ENCODE measurements at regions not wholly inside any gene's neighbourhood (a gene's known extent, or its start where the extent isn't known, plus 50 kb on each side); places are given as distances from the start of the nearest gene placed in this dataset.

GRCh38 chr5:162699361-162699760 lies 631.8 kb downstream of the GABRG2 start:
- no peaks in the 10 kb centered on the region for H3K27me3 ChIP-seq (replicated peaks; ENCODE audit: control insufficient read depth, insufficient read depth, low read length)
- peaks cover 25% of the 10 kb centered on the region for H3K9me3 Mint-ChIP-seq (ENCODE audit: unreplicated experiment)
- H3K4me1 Mint-ChIP-seq (ENCODE audit: low read depth, unreplicated experiment): no peaks in the 10 kb centered on the region
- no peaks in the 10 kb centered on the region for H3K9me3 ChIP-seq
- no peaks in the 10 kb centered on the region for H3K27me3 Mint-ChIP-seq (ENCODE audit: insufficient read depth, unreplicated experiment)
- TF ChIP-seq CTCF (IDR thresholded peaks at IDR 0.05; ENCODE audit: insufficient read depth in 1 of 2, low read depth in 1 of 2, low read length in 1 of 2, severe bottlenecking in 1 of 2, unreplicated experiment in 1 of 2): no peak
- no peak overlapping the region for H3K4me3 ChIP-seq (ENCODE audit: low read depth, low read length)
- no peak for DNase-seq
- H3K4me3 Mint-ChIP-seq (ENCODE audit: unreplicated experiment): no peak overlapping the region
- no peaks in the 10 kb centered on the region for H3K36me3 Mint-ChIP-seq (ENCODE audit: insufficient read depth, unreplicated experiment)
- ChIA-PET CTCF (no interaction called here), POLR2A (no interaction called here)
- H3K27ac Mint-ChIP-seq (ENCODE audit: unreplicated experiment): no peak overlapping the region
- intact Hi-C loops (cut with micrococcal nuclease; ENCODE audit: unreplicated experiment): no loop called here
- no peaks in the 10 kb centered on the region for H3K36me3 ChIP-seq (ENCODE audit: control insufficient read depth, insufficient read depth, low read length)
- BruUV-seq (replicated peaks): no TSS peak
- H3K4me1 ChIP-seq: no peaks in the 10 kb centered on the region

- Histone ChIP-seq H3K4me3 (ENCODE audit: low read depth, low read length) (no peak overlapping the region), H3K4me1 (no peaks in the 10 kb centered on the region), H3K27me3 (replicated peaks; ENCODE audit: control insufficient read depth, insufficient read depth, low read length) (no peaks in the 10 kb centered on the region), H3K9me3 (no peaks in the 10 kb centered on the region), H3K36me3 (ENCODE audit: control insufficient read depth, insufficient read depth, low read length) (no peaks in the 10 kb centered on the region)
- Mint-ChIP-seq H3K4me3 (ENCODE audit: unreplicated experiment) (no peak overlapping the region), H3K9me3 (ENCODE audit: unreplicated experiment) (no peaks in the 10 kb centered on the region), H3K27me3 (ENCODE audit: insufficient read depth, unreplicated experiment) (no peaks in the 10 kb centered on the region), H3K4me1 (ENCODE audit: low read depth, unreplicated experiment) (no peaks in the 10 kb centered on the region), H3K36me3 (ENCODE audit: insufficient read depth, unreplicated experiment) (no peaks in the 10 kb centered on the region), H3K27ac (ENCODE audit: unreplicated experiment) (no peak overlapping the region)
- DNase-seq: no peak
- intact Hi-C loops (cut with micrococcal nuclease; ENCODE audit: unreplicated experiment): no loop called here
- no peak for TF ChIP-seq CTCF (IDR thresholded peaks at IDR 0.05; ENCODE audit: insufficient read depth in 1 of 2, low read depth in 1 of 2, low read length in 1 of 2, severe bottlenecking in 1 of 2, unreplicated experiment in 1 of 2)
- POLR2A ChIA-PET: no interaction called here
- CTCF ChIA-PET: no interaction called here
- BruUV-seq (replicated peaks): no TSS peak
Observed at GRCh38 chr5:162703914-162704313, 636.3 kb downstream of the GABRG2 start.

- Mint-ChIP-seq H3K27ac (ENCODE audit: unreplicated experiment) (no peak overlapping the region), H3K36me3 (ENCODE audit: insufficient read depth, unreplicated experiment) (no peaks in the 10 kb centered on the region), H3K4me3 (ENCODE audit: unreplicated experiment) (no peak overlapping the region), H3K9me3 (ENCODE audit: unreplicated experiment) (no peaks in the 10 kb centered on the region), H3K27me3 (ENCODE audit: insufficient read depth, unreplicated experiment) (no peaks in the 10 kb centered on the region), H3K4me1 (ENCODE audit: low read depth, unreplicated experiment) (no peaks in the 10 kb centered on the region)
- TF ChIP-seq CTCF (IDR thresholded peaks at IDR 0.05; ENCODE audit: insufficient read depth in 1 of 2, low read depth in 1 of 2, low read length in 1 of 2, severe bottlenecking in 1 of 2, unreplicated experiment in 1 of 2): no peak
- ChIA-PET CTCF (no interaction called here), POLR2A (no interaction called here)
- no peaks in the 10 kb centered on the region for H3K9me3 ChIP-seq
- H3K27me3 ChIP-seq (replicated peaks; ENCODE audit: control insufficient read depth, insufficient read depth, low read length): no peaks in the 10 kb centered on the region
- H3K36me3 ChIP-seq (ENCODE audit: control insufficient read depth, insufficient read depth, low read length): no peaks in the 10 kb centered on the region
- intact Hi-C loops (cut with micrococcal nuclease; ENCODE audit: unreplicated experiment): no loop called here
- DNase-seq: no peak
- BruUV-seq (replicated peaks): no TSS peak
- no peak overlapping the region for H3K4me3 ChIP-seq (ENCODE audit: low read depth, low read length)
- no peaks in the 10 kb centered on the region for H3K4me1 ChIP-seq
Observed at GRCh38 chr5:162711244-162711643, 643.7 kb downstream of the GABRG2 start.

Data from Caco-2 (cell line).